HG02610 (cell line): ENCODE measurements at regions not wholly inside any gene's neighbourhood (a gene's known extent, or its start where the extent isn't known, plus 50 kb on each side); places are given as distances from the start of the nearest gene placed in this dataset.
"Not testable (repeated sequence)": the region's sequence is repeated elsewhere in the genome, so short reads cannot be mapped to it uniquely, and the experiment has no call there.

Experiments used
- ATAC-seq: cut with Tn5 transposase; IDR thresholded peaks from one replicate; pipeline ENCODE4 v1.9.1; 2021; ENCODE audit warnings: mild to moderate bottlenecking, moderate library complexity; ENCODE audit not compliant: unreplicated experiment

DNA sequence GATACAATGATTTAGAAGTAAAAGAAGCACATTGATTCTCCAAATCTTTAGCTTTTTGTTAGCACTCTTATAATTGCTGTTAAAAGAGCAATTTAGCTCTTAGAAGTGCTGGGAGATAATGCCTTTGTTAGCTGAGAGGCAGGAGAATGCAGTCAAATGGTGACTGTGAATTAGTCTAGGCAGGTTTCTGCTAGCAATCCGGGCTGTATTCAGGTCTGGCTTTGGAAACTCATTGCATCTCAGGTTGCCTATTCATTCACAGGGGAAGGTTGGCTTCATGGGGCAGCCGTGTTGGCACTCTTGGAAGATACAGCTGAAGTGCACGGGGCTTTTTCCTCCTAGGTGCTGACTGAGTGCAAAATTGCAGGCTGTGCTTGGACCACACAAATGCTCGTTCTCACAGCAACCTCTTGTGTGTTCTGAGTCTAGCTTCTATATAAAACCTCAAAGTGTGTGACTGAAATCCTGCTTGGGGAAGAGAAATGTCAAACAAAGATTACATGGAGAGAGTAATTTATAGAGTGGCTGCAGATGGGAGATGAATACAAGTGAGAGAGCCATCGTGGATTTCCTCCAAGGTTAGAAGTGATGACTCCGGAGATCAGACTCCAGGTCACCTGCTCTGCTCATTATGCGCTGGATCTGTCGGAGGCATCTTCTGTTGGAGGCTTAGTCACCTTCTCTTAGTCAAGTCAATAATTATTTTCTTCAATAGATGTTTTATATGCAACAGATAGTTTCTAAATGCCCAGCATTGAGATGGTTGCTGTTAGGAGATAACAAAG, 167.8 kb downstream of the PMAIP1 start:
- no peak for ATAC-seq

- no peak for ATAC-seq
These were observed 166.6 kb downstream of the PMAIP1 start for GRCh38 chr18:60066219-60066975.

DNA sequence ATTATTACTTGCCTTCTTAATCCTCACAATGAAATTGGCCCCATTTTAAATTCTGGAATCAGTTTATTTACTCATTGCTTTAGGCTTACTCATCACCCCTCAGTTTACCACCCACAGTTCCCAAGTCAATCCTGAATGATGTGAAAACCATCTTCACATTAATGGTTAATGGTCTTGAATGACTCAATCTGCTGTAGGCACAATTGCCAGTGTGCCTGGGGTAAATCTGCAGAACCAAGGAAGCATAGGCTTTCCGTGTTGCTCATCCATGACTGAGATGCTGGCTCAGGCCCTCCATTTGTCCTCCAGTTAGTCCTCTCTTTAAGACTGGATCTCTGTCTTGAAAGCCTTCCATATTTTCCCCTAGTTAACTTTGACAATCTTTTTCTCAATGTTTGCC, 164.5 kb downstream of the PMAIP1 start:
- no peak for ATAC-seq

DNA sequence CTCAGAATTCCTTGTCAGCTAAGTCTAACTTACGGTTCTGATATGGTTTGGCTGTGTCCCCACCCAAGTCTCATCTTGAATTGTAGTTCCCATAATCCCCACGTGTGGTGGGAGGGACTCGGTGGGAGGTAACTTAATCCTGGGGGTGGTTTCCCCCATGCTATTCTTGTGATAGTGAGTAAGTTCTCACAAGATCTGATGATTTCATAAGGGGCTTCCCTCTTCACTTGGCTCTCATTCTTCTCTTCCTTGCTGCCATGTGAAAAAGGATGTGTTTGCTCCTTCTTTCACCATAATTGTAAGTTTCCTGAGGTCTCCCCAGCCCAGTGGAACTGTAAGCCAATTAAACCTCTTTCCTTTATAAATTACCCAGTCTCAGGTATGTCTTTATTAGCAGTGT, 163.0 kb downstream of the PMAIP1 start:
- ATAC-seq: not testable (repeated sequence)

DNA sequence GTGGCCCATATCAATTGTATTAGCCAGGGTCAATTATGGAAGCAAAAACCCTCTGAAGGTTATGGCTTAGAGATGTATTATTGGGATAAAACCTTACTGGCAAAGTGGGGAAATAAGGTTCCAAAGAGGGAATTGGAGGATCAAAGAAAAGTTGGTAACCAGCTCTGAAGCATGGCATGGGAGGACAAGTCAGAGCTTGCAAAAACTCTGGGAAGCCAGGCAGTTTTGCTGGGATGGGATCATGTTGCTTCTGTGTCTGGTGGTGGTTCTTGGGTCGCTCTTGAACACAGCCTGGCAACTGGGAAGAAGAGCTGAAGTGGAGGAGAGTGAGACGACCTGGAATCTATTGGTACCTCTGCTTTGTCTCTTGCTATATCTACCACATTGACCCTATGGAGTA, 162.6 kb downstream of the PMAIP1 start:
- ATAC-seq: no peak

- no peak for ATAC-seq
These were observed 160.8 kb downstream of the PMAIP1 start for GRCh38 chr18:60060578-60060977.

DNA sequence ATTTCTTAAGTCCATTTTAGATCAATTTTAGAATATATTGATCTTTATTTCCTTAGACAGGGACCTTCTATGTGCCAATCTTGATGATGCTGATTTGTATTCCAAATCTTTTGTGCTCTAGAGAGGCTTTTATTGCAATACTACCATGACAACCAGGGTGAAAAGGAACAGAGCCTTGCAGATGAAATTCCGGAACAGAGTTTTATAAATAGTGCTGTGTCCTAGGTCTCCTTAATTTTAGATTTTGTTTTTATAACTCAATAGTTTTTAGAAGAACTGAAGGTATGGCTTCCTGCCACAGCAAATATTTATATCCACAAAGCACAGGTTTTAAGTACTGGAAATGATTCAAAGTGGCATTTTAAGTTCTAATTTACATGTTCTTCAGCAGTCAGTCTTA, 160.2 kb downstream of the PMAIP1 start:
- ATAC-seq: no peak

DNA sequence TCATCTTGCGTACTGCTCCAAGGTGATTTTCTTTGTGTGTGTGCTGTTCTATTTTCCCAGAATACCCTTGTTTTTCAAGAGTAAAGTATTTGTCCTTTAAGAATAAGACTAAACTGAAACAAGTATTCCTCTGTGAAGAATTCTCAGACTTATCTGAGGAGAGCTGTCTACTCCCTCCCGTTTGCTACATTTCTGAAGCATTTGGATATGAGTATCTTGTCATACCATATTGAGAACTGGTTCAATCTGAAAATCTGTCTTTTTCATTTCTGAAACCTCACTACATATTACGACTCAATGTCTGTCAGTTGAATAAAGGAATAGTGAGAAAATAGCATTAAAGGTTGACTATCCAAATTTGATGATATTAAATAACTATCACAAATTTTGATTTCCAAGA, 159.4 kb downstream of the PMAIP1 start:
- no peak for ATAC-seq

- peak; percentile 72 for ATAC-seq
These were observed 154.0 kb downstream of the PMAIP1 start for GRCh38 chr18:60053747-60054304.

GRCh38 chr18:60050821-60051220, 151.0 kb downstream of the PMAIP1 start:
- peak; percentile 48 for ATAC-seq

DNA sequence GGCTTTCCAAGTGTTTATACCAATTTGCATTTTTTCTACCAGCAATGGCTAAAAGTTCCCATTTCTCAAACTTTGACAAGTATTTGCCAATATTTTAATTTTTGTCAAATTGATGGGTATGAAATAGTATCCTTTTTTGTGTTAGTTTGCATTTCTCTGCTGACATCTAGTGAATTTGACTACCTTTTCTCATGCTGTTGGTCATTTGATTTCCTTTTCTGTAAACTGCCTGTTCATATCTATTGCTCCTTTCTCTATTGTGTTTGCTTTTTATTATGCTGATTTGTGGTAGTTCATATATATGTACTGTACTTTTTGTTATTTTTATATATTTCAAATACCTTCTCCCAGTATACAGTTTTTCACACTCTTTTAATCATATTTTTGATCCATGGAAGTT, 149.4 kb downstream of the PMAIP1 start:
- no peak for ATAC-seq

- no peak for ATAC-seq
These were observed 147.8 kb downstream of the PMAIP1 start for GRCh38 chr18:60047556-60047955.

GRCh38 chr18:60044290-60045006, 144.7 kb downstream of the PMAIP1 start:
- no peak for ATAC-seq

- no peak for ATAC-seq
These were observed 141.2 kb downstream of the PMAIP1 start for GRCh38 chr18:60040971-60041370.

- no peak for ATAC-seq
These were observed 138.9 kb downstream of the PMAIP1 start for GRCh38 chr18:60038731-60039130.

GRCh38 chr18:60027397-60027796, 127.6 kb downstream of the PMAIP1 start:
- no peak for ATAC-seq

DNA sequence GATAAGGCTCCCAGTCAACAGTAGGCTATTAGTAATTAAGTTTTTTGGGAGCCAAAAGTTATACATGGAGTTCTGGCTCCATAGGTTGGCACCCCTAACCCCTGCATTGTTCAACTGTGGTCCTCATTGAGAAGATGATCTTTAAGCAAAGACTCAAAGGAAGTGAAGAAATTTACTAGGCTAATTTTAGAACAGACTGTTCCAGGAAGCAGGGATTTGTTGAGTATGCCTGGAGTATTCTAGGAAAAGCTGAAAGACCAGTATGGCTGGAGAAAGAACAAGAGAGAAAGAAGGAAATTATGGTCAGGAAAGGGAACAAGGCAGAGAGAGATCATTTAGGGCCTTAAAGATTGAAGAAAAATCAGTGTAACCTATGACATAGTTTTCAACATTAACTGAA, 125.1 kb downstream of the PMAIP1 start:
- no peak for ATAC-seq

- no peak for ATAC-seq
These were observed 124.5 kb downstream of the PMAIP1 start for GRCh38 chr18:60024345-60024744.

DNA sequence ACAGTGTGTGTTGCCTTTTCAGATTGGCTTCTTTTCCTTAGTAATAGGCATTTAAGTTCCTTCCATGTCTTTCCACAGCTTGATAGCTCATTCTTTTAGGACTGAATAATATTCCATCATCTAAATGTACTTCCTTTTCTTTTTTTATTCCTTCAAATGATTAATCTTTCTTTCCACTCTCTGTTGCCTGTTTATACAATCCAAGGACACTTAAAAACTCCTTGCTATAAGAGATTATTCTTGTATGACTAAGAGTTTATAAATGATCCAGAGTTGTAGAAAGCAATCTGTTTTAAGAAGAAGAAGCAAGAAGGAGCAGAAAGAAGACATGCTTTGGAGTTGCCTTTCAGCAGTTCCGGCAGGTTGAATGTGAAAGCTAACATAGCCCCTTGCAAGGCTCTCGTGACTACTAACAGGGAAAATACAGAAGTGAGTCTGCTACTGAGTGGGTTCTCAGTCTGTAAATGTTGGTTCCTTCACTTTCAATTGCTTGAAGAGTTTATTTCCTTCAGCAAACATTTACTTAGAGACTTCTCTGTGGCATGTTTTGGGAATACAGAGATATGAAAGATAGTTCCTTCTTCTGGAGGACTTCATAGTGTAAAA, 123.0 kb downstream of the PMAIP1 start:
- ATAC-seq: no peak

DNA sequence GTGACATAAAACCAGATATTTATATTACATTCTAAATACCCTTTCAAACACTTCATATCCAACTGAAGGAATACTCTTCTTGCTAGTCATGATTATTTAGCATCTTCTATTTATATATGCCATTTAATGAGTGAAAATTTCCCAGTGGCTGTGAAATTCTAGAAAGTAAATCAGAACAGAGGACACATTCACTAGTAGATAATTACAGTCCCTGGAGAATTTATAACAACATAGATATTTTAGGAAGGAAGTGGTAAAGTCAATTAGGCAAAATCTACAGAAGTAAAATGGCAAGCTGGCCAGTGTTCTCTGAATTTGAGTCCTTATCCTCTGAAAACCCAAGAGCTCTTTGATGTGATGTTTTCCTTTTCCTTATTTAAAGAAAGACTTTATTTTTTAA, 121.8 kb downstream of the PMAIP1 start:
- ATAC-seq: no peak
